Activated B cell treated with CpG ODN at 0.5 μM for 24 hours (primary cell): ENCODE measurements at regions not wholly inside any gene's neighbourhood (a gene's known extent, or its start where the extent isn't known, plus 50 kb on each side); places are given as distances from the start of the nearest gene placed in this dataset.

ENCODE experiments used
- ATAC-seq: fragments of 200-7000 bp; cut with Tn5 transposase; one replicate; pipeline ENCODE4 v1.10.0; 2021; ENCODE audit warnings: low read depth, mild to moderate bottlenecking, moderate library complexity
- CTCF ChIA-PET: fragments of 350-600 bp; sonication (Branson Sonifier 250); formaldehyde crosslinking; loops from one replicate; lab custom pipeline; 2021; ENCODE audit warnings: antibody characterized with exemption; lab: Charles Lee
- POLR2A ChIA-PET: fragments of 350-600 bp; sonication (Branson Sonifier 250); formaldehyde crosslinking; loops from one replicate; lab custom pipeline; 2021; ENCODE audit warnings: antibody characterized with exemption; lab: Charles Lee
- DNase-seq: peaks from one replicate; pipeline ENCODE4 v3.0.0; 2022
- H3K27ac Mint-ChIP-seq: one replicate; pipeline ENCODE4 v1.8.0; 2020; ENCODE audit warnings: mixed read lengths
- H3K27me3 Mint-ChIP-seq: one replicate; pipeline ENCODE4 v1.8.0; 2021; ENCODE audit warnings: mixed read lengths
- H3K36me3 Mint-ChIP-seq: one replicate; pipeline ENCODE4 v1.8.0; 2021; ENCODE audit warnings: low read depth, mixed read lengths
- H3K4me1 Mint-ChIP-seq: one replicate; pipeline ENCODE4 v1.8.0; 2021; ENCODE audit warnings: mixed read lengths
- H3K4me3 Mint-ChIP-seq: one replicate; pipeline ENCODE4 v1.8.0; 2020; ENCODE audit warnings: mild to moderate bottlenecking, mixed read lengths
- H3K9me3 Mint-ChIP-seq: one replicate; pipeline ENCODE4 v1.8.0; 2020; ENCODE audit warnings: mixed read lengths
- intact Hi-C: fragments of 100-400 bp; cut with micrococcal nuclease; formaldehyde crosslinking; loops from one replicate; pipeline ENCODE4 v1.15.1; 2024
- TF ChIP-seq, protein P1 (sequence below): fragments of 200-600 bp; IDR thresholded peaks from one replicate; pipeline ENCODE4 v1.8.0; 2022; ENCODE audit warnings: antibody characterized with exemption, mild to moderate bottlenecking

DNA sequence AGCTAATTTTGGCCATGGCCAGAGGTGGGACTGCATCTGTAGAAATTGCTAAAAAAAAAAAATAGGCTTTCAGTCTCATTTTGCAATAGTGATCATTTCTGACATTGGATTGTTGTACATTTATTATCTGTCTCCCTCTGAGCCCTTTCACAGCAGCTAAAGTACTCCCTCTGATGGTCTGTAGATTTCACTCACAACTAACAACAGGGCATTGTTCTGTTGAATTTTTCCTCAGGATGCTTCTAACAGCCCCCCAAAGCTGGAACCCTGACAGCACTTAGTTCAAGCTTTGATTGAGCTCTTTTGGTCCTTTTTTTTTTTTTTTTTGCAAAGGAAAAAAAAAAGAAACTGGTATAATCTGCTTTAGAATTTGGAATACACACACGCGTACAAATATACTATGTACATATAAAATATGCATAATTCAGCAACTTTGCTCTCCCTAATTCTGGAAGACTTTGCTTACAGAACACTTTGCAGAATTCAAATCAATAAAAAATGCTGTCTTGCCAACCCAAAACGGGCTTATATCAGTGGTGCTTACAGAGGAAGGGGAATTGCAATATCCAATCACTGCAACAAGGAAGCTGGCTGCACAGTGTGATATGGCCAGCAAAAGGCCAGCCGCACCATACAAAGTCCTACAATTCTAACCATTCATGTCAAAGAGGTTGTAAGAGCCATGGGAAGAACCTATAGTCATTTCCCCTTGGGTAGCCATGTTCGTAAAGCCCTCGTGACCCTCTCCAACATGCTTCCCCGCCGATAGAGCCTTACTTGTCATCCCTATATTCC, 406.4 kb downstream of the SMARCA1 start:
- no peak overlapping the region for H3K4me3 Mint-ChIP-seq
- no peak overlapping the region for H3K27ac Mint-ChIP-seq
- H3K36me3 Mint-ChIP-seq = no peaks in the 10 kb centered on the region
- DNase-seq (no peak), ATAC-seq (no peak)
- intact Hi-C loops = no loop called here
- ChIA-PET CTCF (no interaction called here), POLR2A (no interaction called here)
- TF ChIP-seq, protein P1, sequence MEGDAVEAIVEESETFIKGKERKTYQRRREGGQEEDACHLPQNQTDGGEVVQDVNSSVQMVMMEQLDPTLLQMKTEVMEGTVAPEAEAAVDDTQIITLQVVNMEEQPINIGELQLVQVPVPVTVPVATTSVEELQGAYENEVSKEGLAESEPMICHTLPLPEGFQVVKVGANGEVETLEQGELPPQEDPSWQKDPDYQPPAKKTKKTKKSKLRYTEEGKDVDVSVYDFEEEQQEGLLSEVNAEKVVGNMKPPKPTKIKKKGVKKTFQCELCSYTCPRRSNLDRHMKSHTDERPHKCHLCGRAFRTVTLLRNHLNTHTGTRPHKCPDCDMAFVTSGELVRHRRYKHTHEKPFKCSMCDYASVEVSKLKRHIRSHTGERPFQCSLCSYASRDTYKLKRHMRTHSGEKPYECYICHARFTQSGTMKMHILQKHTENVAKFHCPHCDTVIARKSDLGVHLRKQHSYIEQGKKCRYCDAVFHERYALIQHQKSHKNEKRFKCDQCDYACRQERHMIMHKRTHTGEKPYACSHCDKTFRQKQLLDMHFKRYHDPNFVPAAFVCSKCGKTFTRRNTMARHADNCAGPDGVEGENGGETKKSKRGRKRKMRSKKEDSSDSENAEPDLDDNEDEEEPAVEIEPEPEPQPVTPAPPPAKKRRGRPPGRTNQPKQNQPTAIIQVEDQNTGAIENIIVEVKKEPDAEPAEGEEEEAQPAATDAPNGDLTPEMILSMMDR = no peak
- no peaks in the 10 kb centered on the region for H3K4me1 Mint-ChIP-seq
- no peaks in the 10 kb centered on the region for H3K9me3 Mint-ChIP-seq
- H3K27me3 Mint-ChIP-seq = no peaks in the 10 kb centered on the region

DNA sequence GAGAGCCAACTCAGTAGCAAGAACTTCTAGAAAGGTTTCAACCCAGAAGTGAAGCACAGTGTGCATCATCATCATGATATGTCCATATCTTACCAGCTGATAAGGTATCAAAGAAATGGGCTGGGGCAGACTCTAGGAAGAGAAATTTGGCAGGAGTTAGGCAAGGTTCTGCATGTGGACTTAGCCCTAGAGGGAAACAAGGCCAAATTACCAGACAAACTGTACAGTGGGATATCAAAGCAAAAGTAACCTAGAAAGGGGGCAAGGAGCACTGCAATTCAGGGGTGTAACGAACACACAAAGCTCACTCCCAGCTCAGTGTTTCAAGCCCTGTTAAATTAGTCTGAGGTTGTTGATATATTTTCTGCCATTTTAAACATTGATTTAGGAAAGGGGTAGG, 407.4 kb downstream of the SMARCA1 start:
- CTCF ChIA-PET = no interaction called here
- TF ChIP-seq, protein P1 = no peak

DNA sequence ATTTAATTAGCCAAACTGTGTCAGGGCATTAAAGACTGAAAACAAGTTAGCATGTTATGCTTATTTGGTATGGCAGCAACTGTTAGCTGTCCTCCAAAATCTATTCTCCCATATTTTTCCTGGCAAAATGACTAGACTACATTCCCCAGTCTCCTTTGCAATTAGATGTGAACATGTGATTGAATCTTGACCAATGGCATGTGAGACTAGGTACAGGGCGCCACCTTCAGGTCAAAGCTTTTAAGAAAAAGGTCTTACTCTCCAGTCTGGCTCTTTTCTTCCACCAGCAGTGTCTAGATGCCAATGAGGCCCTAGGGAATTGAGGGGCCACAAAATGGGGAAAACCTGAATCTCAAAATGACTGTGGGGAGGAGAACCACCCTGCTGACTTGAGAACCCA, 408.2 kb downstream of the SMARCA1 start:
- ChIA-PET CTCF (no interaction called here), POLR2A (no interaction called here)

More for the DNA sequence above, 407.4 kb downstream of the SMARCA1 start:
- H3K27ac Mint-ChIP-seq = no peak overlapping the region
- DNase-seq (no peak), ATAC-seq (no peak)
- no peak overlapping the region for H3K4me3 Mint-ChIP-seq
- no peaks in the 10 kb centered on the region for H3K36me3 Mint-ChIP-seq
- no peaks in the 10 kb centered on the region for H3K9me3 Mint-ChIP-seq
- H3K4me1 Mint-ChIP-seq = no peaks in the 10 kb centered on the region
- POLR2A ChIA-PET = no interaction called here
- no peaks in the 10 kb centered on the region for H3K27me3 Mint-ChIP-seq
- intact Hi-C loops = no loop called here

DNA sequence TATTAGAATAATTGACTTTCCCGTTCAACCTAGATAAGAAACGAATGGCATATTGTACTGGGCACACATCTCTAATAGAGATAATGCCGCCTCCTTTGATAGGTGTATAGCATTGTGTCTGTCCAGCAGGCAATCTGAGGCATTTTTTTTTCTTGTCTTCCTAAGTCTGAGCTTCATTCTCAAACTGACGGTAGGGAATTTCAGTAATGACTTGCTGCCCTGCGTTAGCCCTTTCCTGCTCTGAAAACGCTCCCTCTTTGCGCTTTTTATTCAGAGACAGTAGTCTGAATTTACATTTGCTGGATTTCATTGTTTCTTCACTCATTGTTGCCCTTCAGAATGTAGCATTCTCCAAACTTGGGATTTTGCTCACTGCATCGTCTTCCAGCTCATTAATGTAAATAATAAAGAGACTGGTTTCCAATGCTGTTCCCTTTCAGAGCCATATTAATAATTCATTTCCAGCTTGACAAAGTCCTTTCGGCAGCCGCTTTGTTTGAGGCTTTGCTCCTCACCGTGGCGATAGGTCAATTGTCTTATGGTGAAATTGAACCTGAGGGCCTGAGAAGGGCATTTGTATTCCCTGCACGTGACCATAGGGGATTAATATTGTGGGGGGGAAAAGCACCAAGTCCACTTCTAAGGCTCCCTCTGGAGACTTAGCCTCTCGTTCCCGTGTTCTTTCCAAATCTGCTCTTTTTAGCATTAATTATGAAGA, 412.1 kb downstream of the SMARCA1 start:
- DNase-seq (no peak), ATAC-seq (no peak)
- POLR2A ChIA-PET = no interaction called here
- no peaks in the 10 kb centered on the region for H3K4me1 Mint-ChIP-seq
- CTCF ChIA-PET = no interaction called here
- intact Hi-C loops = no loop called here
- no peak overlapping the region for H3K27ac Mint-ChIP-seq
- H3K27me3 Mint-ChIP-seq = no peaks in the 10 kb centered on the region
- no peaks in the 10 kb centered on the region for H3K36me3 Mint-ChIP-seq
- H3K9me3 Mint-ChIP-seq = no peaks in the 10 kb centered on the region
- TF ChIP-seq, protein P1 = no peak
- H3K4me3 Mint-ChIP-seq = no peak overlapping the region

More for the DNA sequence above, 408.2 kb downstream of the SMARCA1 start:
- Mint-ChIP-seq H3K4me1 (no peaks in the 10 kb centered on the region), H3K9me3 (no peaks in the 10 kb centered on the region), H3K27ac (no peak overlapping the region), H3K36me3 (no peaks in the 10 kb centered on the region), H3K27me3 (no peaks in the 10 kb centered on the region), H3K4me3 (no peak overlapping the region)
- no peak for DNase-seq
- TF ChIP-seq, protein P1 = no peak
- intact Hi-C loops = no loop called here
- ATAC-seq = no peak

DNA sequence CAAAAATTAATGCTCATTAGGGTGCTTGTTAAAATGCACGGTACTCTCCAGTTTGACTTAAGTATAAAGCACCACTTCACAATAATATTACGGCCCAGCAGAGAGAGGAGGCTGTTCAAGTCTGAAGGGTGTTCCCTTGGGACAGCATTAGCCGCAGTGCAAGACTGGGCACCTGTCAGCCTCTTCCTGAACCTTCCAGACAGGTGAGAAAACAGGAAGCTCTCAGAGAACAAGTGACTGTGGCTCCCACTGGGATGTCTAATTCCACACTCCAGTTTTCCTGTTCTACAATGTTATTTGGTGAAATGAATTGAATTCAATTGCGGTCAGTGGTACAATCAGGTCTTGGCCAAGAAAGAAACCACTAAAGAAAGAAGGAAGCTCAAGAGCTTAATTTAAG, 414.4 kb downstream of the SMARCA1 start:
- no peak overlapping the region for H3K27ac Mint-ChIP-seq
- no peaks in the 10 kb centered on the region for H3K36me3 Mint-ChIP-seq

More for the DNA sequence above, 414.4 kb downstream of the SMARCA1 start:
- Mint-ChIP-seq H3K9me3 (no peaks in the 10 kb centered on the region), H3K4me1 (no peaks in the 10 kb centered on the region), H3K4me3 (no peak overlapping the region), H3K27me3 (no peaks in the 10 kb centered on the region)
- no peak for DNase-seq
- intact Hi-C loops = no loop called here
- POLR2A ChIA-PET = no interaction called here
- ATAC-seq = no peak
- CTCF ChIA-PET = no interaction called here
- TF ChIP-seq, protein P1 = no peak
